Kidney tubule cell (primary cell): ENCODE measurements at regions not wholly inside any gene's neighbourhood (a gene's known extent, or its start where the extent isn't known, plus 50 kb on each side); places are given as distances from the start of the nearest gene placed in this dataset.
A peak's percentile ranks its signal among the peaks of the same experiment; 100 is the strongest.

ENCODE experiments used
- DNase-seq: peaks from one replicate; pipeline ENCODE4 v3.0.0-alpha.2; 2018; ENCODE audit warnings: low spot score

DNA sequence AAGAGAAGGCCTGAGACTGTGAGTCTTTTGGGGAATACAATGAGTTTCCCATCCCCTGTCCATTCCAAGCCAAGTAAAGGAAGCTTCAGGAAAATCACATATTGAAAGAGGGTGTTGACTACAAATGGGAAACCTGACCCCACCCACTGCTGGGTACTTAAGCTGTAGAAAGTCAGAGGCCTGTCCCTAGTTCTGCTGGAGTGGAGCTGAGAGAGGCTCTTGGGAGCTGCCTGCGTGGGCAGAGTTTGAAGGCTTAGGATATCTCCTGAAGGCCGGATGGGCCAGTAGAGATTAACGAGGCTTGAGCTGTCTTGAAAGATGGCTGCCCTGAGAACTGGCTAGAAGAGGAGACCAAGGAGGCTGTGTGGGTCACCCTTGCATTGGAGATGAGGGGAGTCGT is 176.2 kb upstream of the NECTIN1 start:
- no peak for DNase-seq

DNA sequence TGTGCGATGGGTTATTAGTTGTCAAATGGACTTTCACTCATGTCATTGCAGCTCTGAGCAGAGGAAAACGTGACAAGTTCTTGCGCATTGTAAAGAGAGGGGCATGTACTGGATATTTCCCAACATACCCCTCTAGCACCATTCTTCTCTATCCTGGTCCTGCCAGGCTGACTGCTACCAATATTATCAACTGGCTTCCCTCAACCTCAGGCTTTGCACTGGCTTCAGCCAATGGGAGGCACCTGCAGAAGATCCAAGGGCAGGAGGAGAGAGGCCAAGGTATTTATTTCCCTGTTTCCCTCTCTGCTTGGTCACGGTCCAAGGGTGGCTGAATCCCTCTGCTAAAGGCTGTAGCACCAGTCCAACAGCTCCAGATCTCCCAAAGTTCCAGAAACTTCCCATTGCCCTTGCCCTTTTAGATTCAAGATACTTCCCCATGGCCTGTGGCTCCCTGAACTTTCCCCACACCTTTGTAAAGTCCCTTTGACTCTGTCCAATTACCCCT is 175.6 kb upstream of the NECTIN1 start:
- DNase-seq = no peak

DNA sequence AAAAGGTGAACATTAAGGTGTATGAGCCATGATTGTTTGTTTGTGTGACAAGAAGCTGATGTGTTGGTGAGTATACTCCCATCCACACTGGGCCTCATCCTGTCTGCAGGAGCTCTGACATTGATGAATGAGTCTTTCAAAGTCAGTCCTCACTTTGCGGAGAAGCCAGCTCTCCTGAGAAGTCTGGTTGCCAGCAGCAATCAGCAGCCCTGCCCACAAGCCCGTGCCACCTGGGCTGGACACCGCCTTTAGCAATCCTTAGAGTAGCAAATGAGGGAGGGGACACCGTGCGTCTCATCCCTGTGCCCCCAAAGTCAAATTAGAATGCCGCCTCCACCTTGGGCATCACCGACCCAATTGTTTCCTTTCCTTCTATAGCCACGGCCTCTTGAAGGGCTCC is 174.8 kb upstream of the NECTIN1 start:
- DNase-seq = no peak

DNA sequence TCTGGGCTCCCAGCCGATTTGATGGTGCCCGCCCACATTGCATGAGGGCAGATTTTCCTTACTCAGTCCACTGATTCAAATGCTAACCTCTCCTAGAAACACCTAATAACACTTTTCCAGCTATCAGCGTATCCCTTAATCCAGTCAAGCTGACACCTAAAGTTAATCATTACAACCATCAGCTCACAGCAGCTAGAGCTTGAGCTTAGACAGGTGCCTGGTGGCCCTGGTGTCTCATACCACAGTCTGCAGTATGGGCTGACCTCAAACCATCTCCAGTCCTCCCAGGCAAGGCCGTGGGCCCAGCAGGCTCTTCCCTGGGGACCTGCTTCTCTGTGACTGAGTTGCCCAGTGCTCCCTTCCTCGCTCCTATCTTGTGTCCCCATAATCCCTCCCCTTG is 174.4 kb upstream of the NECTIN1 start:
- DNase-seq = peak; percentile 23

DNA sequence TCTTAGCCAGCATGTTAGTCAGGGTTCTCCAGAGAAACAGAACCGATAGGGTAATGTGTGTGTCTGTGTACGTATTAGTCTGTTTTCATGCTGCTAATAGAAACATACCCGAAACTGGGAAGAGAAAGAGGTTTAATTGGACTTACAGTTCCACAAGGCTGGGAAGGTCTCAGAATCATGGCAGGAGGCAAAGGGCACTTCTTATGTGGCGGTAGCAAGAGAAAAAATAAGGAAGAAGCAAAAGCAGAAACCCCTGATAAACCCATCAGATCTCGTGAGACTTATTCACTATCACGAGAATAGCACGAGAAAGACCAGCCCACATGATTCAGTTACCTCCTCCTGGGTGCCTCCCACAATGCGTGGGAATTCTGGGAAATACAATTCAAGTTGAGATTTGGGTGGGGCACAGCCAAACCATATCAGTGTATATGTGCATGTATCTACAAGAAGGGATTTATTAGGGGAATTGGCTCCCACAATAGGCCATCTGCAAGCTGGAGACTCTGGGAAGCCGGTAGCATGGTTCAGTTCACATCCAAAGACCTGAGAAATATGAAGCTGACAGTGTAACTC is 173.7 kb upstream of the NECTIN1 start:
- no peak for DNase-seq

DNA sequence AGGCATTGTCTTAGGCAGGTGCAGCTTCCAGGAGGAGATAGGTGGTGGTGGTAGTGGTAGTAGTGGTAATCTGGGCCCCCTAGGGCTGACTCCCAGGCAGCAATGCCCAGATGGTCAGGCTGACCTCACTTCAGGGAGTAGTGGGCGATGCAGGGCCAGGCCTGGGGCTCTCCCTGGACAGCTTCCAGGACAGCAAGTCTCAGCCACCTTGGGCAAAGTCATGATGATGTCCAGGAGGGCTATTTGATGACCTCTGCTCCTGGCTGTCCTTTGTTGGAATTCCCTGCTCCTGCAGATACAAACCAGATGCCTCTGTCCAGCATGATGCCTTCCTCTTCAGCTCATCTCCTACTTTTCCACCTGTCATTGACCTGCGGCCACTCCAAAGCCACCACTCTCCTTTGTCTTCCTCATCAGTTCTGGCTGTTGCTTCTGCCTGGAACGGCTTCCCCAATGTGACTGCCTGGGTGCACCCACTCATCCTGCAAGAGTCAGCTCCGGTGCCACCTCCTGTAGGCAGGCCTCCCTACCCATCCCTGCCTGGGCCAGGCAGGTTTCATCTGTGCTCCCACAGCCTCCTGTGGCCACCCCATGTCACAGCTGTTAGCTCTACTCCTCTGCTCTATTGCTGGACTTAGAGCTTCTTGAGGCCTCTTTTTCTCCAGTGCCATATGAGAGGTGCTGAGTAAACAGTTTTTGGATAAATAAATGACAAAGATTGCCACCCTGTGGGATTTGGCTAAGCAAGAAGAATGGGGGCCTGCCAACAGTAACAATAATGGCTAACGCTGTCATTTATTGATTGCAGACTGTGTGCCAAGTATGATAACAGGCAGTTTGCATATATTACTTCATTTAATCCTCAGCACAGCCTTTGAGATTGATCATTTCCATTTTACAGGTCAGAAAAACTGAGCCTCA is 172.9 kb upstream of the NECTIN1 start:
- DNase-seq = no peak

DNA sequence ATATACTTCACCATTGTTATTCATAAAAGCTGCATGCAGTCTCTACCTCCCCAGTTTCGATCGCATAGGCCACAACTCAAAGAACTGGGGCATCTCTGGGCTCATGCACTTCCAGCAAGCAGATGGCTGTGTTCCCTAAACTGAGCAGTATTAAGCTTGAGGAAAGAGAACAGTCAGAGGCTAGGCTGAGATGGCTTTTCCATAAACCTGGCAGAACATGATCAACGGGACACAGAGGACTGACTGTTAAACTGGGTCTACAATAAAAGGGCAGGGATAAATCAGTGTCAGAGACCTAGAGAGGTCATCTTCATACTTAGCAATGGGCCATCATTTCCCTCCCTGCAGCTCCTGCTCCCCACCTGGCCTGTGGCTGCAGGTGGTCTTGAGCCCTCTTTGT is 171.0 kb upstream of the NECTIN1 start:
- no peak for DNase-seq

DNA sequence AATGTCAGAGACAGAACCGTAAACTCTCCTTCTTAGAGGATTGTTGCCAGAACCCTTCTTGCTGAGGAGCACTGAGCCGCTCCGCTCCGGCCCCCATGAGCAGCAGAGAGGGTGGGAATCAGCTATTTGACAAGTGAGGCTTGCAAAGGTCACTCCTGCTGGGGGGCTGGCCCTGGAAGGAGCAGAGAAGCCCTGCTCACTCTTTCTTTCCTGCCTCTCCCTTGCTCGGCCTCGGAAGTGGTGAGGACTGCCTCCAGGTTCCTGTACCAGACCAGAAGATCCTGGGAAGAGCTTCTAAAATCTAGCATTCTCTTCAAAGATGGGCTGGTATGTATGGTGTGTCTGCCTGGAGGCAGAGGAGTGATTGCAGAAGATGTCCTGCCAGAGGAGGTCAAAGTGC is 168.6 kb upstream of the NECTIN1 start:
- no peak for DNase-seq

DNA sequence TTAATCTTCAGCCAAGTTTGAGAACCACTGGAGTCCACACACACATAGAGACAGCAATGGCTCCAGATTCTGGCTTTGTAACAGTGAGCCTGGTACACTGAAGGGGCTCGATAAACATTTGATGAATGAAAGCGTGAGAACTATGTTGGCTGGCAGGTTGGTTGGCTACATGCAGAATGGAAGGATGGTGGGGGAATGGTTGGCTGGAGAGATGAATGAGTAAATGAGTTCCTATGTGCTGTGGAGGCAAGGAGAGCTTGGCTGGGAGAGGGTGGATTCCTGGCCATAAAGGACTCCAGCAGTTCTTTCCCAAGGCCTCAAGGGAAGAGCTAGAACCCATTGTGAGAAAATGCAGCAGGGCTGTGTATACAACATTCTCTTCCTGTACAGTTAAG is 168.0 kb upstream of the NECTIN1 start:
- no peak for DNase-seq

DNA sequence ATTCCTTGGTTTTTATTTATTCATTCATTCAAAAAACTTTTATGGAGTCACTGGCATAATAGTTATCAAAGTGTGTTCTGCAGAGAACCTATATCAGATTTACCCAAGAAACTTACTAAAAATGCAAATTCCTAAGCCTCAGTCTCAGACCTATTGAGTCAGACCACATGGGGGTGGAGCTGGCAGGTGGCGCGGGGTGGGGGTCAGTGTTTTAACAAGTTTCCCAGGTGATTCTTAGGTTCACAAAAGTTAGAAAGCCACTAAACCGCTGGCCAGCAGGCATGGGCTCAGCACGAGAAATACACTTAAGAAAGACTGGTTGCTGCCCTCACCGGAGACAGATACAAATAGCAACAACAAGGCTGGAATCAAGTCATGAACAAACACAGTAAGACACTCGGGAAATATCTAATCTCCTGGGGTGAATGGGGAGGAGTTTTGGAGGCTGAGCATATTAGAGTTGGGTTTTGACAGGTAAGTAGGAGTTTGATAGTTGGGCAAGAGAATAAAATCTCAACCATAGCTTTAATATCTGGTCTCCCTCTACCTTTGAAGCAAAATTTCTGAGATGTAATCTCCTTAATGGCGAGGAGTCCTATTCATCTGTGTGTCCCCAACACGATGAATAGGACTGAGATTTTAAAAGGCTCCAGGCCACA is 167.5 kb upstream of the NECTIN1 start:
- DNase-seq = no peak

DNA sequence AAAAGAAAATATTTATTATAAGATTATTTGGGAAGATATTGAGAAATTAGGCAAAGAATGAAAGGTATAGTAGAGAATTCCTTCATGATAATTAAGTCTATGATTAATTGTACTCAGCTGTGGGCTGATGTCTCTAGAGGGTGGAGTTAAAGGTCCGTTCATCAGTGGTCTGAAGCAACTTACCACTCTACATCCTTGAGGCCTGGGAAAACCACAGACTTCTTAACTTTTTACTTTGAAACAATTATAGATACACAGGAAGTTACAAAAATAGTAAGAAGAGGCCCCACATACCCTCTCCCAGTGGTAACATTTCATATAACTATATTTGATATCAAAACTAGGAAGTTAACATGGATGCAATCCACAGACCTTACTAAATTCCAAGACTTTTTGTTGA is 167.0 kb upstream of the NECTIN1 start:
- no peak for DNase-seq

DNA sequence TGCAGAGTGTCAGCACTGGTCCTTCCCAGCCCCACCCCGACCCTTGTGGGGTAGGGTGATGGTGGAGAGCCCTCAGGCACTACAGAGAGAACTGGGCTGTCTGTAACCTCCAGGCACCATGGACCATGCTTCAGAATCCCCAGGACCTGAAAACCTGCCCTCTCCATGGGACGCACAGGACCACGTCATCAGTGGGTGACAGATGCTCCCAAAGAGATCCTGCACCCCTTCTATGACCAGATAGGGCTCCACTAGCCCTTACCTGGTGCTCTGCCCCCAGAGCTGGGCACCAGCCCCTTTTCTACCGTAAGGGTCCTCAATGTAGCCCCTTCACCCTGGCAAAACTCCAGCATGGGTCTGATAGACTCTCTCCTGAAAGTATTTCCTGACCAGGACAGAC is 165.9 kb upstream of the NECTIN1 start:
- no peak for DNase-seq

DNA sequence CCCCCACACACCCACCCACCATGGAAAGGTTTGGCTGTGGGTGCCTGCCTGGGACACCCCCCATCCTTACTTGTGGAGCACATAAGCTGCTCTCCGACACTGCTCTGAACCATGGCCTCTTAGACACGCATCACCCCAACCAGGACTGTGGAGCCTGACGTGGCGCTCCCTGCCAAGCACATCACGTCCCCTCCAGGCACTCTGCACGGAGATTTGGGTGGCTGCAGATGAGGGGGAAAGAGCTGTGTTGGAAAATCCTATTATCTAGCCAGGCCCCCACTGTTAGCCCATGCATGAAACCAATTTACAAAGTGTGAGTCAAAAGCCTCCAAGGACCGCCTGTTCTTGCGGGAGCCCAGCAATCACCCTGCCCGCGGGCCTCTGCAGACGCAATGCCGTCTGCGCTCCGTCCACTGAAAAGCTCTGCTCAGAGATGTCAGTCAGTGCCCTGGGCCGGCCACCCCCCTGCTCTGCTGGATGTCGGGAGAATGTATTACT is 163.4 kb upstream of the NECTIN1 start:
- no peak for DNase-seq

DNA sequence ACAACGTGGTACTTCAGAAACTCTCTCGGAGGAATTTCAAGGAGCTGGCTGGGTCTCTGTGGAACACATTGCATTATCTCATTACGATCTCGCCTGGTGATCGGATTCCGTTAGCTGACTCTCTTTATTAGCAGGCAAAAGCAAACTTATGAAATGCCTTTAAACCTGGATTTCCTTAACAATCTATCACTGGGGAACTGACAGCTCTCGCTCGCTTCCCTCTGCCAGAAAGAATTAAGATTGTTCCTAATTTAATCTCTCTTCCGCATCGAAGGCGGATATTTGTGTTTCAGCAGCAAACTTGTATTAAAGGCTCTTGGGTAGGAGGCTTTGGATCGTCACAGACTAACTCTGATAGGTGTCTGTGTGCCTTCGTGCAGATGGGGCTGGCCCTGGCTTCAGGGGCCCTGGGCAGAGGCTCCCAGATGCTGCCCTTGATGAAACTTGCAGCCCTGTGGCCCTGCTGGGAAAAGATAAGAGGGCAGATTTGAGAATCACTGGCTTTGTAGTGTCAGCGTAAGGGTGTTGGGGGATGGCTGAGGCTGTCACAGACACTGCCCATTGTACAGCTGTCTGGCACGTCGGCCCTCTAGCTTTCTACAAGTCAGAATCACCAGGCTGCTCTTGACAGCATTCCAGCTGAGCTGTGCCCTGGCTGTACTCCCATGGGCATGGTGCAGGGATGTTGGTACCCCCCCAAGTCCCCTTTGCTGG is 162.2 kb upstream of the NECTIN1 start:
- no peak for DNase-seq

DNA sequence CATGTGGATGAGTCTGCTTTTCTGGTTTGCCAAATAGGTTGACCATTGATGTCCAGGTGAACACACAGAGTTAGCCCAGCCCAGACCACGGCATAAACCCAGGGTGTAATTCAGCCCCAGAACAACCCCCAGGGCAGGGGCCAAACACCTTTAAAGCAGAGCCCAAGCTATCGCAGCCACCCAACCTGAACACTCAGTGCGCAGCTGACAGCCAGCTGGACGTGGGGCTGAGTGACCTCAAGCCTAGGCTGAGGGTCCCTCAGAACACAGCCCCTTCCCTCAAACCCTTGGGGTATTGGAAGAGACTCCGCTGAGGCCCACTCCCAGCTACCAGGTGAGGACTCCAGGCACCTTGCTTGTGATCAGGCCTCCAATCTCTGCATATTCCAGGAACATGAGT is 161.5 kb upstream of the NECTIN1 start:
- no peak for DNase-seq

DNA sequence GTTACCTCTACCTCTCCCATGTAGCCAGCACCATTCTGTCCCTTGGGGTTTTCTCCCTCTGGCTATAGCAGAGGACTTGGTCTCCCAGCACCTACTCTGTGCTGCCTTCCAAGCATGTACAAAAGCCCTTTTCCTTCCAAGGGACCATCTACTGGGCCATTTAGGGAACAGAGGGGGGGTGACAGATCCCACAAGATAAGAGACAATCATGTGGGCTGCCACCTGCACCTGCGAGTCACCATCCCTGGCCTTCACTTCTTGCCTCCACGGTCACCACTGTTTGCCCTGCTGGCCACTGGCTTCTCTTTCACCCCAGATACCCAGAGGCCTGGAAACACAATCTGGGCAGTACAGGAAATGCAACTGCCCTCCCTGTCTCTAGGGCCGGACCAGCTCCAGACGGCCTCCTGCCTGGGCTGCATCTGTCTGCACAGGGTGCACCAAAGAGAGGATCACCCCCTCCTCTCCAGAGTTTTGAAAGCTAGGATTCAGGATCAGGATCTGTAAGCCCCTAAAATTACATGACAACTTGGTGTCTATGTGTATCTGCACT is 160.8 kb upstream of the NECTIN1 start:
- no peak for DNase-seq

DNA sequence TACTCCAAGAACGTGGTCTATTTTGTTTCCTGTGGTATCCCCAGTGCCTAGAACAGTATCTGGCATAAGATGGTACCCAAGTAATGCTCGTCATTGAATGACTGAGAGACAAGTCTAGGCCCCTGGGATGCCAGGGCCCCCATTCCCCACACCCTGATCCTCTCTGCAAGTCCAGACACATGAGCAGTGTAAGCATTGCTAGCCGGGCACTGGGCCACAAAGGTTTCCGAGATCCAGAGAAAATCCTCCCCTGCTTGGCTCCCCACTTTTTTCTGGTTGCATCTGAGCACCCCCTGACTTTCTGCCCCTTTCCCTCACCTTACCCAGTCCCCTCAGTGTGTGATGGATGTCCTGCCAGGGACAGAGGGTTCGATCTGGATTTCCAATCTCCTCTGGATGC is 160.1 kb upstream of the NECTIN1 start:
- no peak for DNase-seq

DNA sequence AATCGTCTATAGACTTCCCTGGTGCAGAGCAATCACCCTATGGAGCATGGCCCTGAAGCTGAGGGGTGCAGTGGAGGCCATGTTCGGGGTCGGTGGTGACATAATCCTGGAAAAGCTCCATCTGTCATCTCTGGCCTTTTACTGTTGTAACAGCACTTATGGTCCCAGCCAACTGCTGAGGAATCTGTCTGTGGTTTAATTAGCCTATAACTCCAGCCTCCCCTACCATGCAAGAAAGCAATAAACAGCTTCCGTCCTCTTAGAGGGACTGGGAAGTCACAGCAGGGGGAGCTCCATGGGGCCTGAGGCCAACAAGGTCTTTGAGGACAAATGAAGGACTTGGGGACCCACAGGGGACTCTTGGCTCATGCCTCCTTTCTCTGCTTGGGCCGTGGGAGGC is 159.1 kb upstream of the NECTIN1 start:
- no peak for DNase-seq

DNA sequence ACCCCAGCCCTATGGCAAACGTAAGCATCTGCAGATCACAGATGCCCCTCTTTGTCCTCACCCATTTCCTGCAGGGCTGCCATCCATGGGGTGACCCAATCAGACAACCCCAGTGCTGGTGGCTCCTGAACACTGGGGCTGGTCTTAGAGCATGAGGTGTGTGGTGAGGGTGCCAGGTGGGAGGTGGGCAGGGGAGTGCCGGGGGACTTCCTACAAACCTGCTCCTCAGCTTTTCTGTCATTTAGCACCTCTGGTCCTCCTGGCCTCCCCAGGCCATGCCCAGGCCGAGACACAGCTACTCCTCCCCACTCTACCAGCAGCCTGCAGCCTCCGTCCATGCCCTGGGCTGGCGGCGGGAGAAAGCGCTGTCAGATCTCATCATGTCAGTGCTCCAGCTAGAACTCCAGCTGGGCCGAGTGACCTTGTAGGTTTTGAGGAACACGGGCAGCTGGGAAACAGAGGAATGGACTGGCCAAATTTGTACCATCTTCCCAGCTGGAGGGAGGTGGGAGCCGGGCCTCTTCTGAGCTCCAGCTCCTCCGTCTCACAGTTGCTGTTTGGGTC is 157.7 kb upstream of the NECTIN1 start:
- no peak for DNase-seq

DNA sequence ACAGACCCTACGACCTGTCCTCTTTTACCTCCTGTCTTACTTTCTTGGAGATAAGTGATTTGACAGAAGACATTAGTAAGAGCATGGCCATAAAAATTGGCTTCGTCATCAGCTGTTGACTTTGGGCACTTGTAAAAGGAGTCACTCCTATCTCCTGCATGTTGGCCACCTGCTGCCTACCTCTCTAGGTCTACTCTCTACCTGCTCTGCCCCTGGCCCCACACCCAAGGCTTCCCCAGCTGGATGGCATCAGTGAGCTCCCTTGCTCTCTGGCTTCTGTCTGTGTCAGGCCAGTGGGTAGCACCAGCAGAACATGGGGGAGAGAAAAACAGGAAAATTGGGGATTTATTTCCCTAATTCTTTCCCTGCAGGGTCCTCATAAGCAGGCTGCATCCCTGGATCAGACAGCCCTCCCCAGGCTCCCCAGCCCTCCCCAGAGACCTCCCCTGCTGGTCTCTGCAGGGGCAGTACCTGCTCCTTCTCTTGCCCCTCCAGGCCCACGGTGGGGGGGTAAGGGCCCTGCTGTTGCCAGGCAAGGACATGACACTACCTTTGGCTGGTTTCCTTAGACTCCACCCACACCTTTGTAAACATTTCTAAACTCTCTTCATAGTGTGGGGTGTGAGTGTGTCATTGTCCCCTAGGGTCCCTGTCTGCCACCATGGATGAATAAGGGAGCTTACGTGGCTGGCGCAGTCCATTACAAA is 157.0 kb upstream of the NECTIN1 start:
- DNase-seq = no peak

DNA sequence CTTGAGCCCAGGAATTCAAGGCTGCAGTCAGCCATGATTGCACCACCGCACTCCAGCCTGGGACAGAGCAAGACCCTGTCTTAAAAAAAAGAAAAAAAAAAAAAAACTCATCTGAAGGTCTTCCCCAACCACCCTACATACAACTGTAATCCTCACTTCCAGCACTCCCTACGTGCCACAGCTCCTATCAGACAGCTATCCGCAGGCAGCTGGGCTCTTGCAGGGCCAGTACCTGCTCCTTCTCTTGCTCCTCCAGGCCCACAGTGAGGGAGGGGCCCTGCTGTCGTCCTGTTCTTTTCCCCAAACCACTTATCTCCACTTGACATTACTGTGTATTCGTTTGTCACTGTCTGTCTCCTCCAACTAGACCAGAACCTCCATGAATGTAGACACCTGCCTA is 156.1 kb upstream of the NECTIN1 start:
- DNase-seq = no peak
